KMS-11 (cell line): ENCODE measurements at regions not wholly inside any gene's neighbourhood (a gene's known extent, or its start where the extent isn't known, plus 50 kb on each side); places are given as distances from the start of the nearest gene placed in this dataset.

Experiments
- H2AFZ ChIP-seq: fragments of 200-600 bp; sonication (generic); 2 replicates; pipeline ENCODE4 v1.6.1; 2016; ENCODE audit warnings: antibody characterized with exemption, mixed run types, low read depth
- H3K27ac ChIP-seq: fragments of 200-600 bp; sonication (generic); 2 replicates; pipeline ENCODE4 v1.6.1; 2016; ENCODE audit warnings: mild to moderate bottlenecking, mixed run types
- H3K27me3 ChIP-seq: fragments of 200-600 bp; sonication (generic); 2 replicates; pipeline ENCODE4 v1.6.1; 2017; ENCODE audit warnings: mild to moderate bottlenecking, low read depth, mixed run types, moderate library complexity; ENCODE audit not compliant: insufficient read depth
- H3K36me3 ChIP-seq: fragments of 200-600 bp; sonication (generic); 2 replicates; pipeline ENCODE4 v1.6.1; 2017; ENCODE audit warnings: mild to moderate bottlenecking, mixed run types; ENCODE audit not compliant: insufficient read depth
- H3K4me1 ChIP-seq: fragments of 200-600 bp; sonication (generic); 2 replicates; pipeline ENCODE4 v1.6.1; 2016; ENCODE audit warnings: mild to moderate bottlenecking, low read depth, mixed run types; ENCODE audit not compliant: poor library complexity, severe bottlenecking
- H3K4me2 ChIP-seq: fragments of 200-600 bp; sonication (generic); 2 replicates; pipeline ENCODE4 v1.7.0; 2016; ENCODE audit warnings: mild to moderate bottlenecking, mixed run types
- H3K4me3 ChIP-seq: fragments of 200-600 bp; sonication (generic); IDR thresholded peaks from 2 replicates; pipeline ENCODE4 v1.6.1; 2017; ENCODE audit warnings: low read depth, low read length, mixed read lengths; ENCODE audit not compliant: insufficient read depth
- H3K79me2 ChIP-seq: fragments of 200-600 bp; sonication (generic); 2 replicates; pipeline ENCODE4 v1.6.1; 2016; ENCODE audit warnings: low read depth, mixed run types; ENCODE audit not compliant: insufficient read depth
- H3K9ac ChIP-seq: fragments of 200-600 bp; sonication (generic); 2 replicates; pipeline ENCODE4 v1.6.1; 2016; ENCODE audit warnings: mild to moderate bottlenecking, mixed run types
- H4K20me1 ChIP-seq: fragments of 200-600 bp; sonication (generic); 2 replicates; pipeline ENCODE4 v1.6.1; 2016; ENCODE audit warnings: mild to moderate bottlenecking, mixed run types; ENCODE audit not compliant: insufficient read depth
- TF ChIP-seq, protein P1 (sequence below): fragments of 200-600 bp; sonication (generic); conservative IDR thresholded peaks from 2 replicates; pipeline ENCODE4 v1.6.1; 2017; ENCODE audit warnings: low read depth, mild to moderate bottlenecking, antibody characterized with exemption, low read length, moderate library complexity, mixed read lengths

DNA sequence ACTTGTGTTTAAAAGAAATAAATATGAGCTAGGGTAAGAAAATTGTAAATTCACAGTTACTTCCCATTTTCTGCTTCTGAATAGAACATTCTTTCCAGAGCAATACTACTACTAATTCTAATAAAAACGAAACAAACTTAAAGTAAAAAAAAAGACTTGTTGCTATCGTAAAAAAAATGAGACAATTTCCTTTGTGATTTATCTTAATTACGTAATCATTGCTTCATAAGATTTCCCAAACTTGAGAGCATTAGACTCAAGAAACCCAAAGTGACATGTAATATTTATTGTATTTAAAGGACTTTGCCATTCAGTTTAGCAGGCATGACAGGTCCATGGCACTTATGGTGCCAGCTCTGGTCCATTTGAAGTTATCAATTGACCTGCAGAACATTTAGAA lies 153.8 kb downstream of the AQP4 start:
- Histone ChIP-seq H3K9ac (no peak overlapping the region), H3K4me2 (no peak overlapping the region), H3K27ac (no peak overlapping the region), H3K27me3 (peaks cover 26% of the 10 kb centered on the region; the same call in 1 of the 2 replicates), H4K20me1 (no peaks in the 10 kb centered on the region), H2AFZ (no peak overlapping the region), H3K79me2 (no peaks in the 10 kb centered on the region), H3K4me3 (no peak overlapping the region), H3K36me3 (no peaks in the 10 kb centered on the region), H3K4me1 (peaks cover 25% of the 10 kb centered on the region)
- TF ChIP-seq, protein P1, sequence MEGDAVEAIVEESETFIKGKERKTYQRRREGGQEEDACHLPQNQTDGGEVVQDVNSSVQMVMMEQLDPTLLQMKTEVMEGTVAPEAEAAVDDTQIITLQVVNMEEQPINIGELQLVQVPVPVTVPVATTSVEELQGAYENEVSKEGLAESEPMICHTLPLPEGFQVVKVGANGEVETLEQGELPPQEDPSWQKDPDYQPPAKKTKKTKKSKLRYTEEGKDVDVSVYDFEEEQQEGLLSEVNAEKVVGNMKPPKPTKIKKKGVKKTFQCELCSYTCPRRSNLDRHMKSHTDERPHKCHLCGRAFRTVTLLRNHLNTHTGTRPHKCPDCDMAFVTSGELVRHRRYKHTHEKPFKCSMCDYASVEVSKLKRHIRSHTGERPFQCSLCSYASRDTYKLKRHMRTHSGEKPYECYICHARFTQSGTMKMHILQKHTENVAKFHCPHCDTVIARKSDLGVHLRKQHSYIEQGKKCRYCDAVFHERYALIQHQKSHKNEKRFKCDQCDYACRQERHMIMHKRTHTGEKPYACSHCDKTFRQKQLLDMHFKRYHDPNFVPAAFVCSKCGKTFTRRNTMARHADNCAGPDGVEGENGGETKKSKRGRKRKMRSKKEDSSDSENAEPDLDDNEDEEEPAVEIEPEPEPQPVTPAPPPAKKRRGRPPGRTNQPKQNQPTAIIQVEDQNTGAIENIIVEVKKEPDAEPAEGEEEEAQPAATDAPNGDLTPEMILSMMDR, result no peak

DNA sequence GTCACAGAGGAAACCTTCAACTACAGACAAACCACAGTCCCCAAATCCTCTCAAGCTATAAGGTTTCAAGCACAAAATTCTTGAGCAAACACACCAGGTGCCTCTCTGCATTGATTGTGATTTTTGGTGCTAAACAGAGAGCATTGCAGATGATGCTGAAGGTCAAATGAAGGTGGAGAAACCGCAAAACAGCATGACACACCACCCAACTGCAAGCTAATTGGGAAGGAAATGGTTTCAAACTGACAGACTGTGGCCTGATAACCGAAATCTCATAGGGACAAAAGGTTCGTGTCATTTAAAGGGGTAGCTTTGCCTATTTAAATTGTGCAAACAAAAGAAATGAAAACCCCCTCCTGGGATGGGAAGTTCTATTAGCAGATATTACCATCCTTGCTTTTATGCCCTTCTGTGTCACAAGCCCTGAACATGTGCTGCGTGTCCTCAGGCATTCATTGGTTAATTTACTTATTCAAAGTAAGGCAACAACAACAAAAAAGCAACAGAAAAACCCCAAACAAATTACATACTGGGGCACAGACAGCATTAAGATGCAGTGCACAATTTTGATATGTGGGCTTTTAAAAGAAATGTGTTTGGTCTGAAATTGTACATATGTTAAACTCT lies 154.9 kb downstream of the AQP4 start:
- H4K20me1 ChIP-seq, result no peaks in the 10 kb centered on the region
- peaks cover 26% of the 10 kb centered on the region; the same call in 1 of the 2 replicates for H3K27me3 ChIP-seq
- H2AFZ ChIP-seq, result no peak overlapping the region
- peaks cover 25% of the 10 kb centered on the region for H3K4me1 ChIP-seq
- peak overlapping the region; percentile 53 for H3K4me2 ChIP-seq
- H3K9ac ChIP-seq, result no peak overlapping the region
- no peaks in the 10 kb centered on the region for H3K36me3 ChIP-seq
- H3K4me3 ChIP-seq, result no peak overlapping the region
- TF ChIP-seq, protein P1, result no peak
- no peak overlapping the region for H3K27ac ChIP-seq
- no peaks in the 10 kb centered on the region for H3K79me2 ChIP-seq

DNA sequence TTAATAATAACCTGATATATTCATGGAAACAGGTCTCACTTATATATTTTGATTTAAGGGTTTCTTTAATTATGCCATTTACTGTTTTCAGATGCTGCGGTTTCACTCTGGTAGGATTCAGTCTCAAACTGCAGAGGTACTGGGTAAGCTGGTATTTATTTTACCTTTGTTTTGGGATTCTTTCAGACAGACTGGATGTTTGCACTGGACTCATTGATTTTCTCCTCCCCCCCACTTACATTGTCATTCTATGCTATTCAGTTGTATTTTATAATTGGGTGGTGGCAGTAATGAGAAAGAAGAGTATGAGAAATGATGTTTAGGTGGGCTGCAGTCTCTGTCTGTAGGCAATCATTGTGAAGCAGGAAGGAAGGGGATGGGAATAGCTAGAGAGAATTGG lies 155.6 kb downstream of the AQP4 start:
- Histone ChIP-seq H4K20me1 (no peaks in the 10 kb centered on the region), H3K27me3 (peaks cover 26% of the 10 kb centered on the region; the same call in 1 of the 2 replicates), H2AFZ (no peak overlapping the region), H3K4me2 (peak overlapping the region; percentile 53), H3K79me2 (no peaks in the 10 kb centered on the region), H3K27ac (no peak overlapping the region), H3K9ac (no peak overlapping the region), H3K4me1 (peaks cover 25% of the 10 kb centered on the region), H3K4me3 (no peak overlapping the region), H3K36me3 (no peaks in the 10 kb centered on the region)
- TF ChIP-seq, protein P1, result no peak

DNA sequence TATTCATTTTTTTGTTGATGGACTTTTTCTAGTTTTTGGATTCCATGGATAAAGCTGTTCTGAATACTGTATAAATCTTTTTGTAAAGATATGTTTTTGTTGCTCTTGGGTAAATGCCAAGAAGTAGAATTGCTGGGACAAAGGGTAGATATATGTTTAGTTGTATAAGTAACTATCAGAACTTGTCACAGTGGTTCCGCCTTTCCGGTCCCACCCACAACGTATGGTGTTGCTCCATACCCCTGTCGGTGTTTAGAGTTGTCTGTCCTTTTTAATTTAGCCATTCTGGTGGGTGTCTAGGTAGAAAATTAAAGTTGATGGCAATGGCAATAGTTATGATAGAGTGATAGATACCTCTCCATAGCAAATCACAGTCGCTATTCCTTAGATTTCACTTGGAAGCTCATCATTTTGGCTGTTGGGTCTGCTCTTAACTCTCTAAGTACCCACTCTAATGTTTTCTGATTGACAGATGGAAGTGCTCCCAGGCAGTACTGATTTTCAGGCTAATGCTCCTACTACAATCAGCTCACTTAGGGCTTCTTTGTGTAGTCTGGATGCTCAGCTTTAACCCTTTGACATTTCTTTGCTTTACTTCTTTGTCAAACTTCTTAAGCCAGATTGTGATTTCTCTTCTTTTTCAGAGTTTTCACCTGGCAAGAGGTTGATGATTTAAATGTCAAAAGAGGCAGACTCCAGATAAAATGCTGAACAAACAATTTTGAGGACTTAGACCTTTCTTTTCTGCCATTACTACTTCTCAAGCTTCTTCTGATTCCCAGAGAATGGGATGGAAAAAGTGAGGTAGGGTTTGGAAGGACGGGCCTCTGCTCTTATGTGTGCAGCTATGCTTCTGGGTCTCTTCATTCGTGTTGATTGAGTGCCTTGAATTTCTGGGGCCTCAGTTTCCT lies 156.4 kb downstream of the AQP4 start:
- Histone ChIP-seq H3K27me3 (peaks cover 26% of the 10 kb centered on the region; the same call in 1 of the 2 replicates), H3K4me3 (no peak overlapping the region), H3K9ac (no peak overlapping the region), H3K36me3 (no peaks in the 10 kb centered on the region), H3K27ac (no peak overlapping the region), H2AFZ (no peak overlapping the region), H4K20me1 (no peaks in the 10 kb centered on the region), H3K79me2 (no peaks in the 10 kb centered on the region), H3K4me2 (peak overlapping the region; percentile 53), H3K4me1 (peaks cover 25% of the 10 kb centered on the region)
- TF ChIP-seq, protein P1, result no peak
